ENCODE measurements at regions not wholly inside any gene's neighbourhood (a gene's known extent, or its start where the extent isn't known, plus 50 kb on each side); places are given as distances from the start of the nearest gene placed in this dataset.

GRCh38 chr10:117677890-117678500 lies 135.4 kb downstream of the EMX2 start:
- TF ChIP-seq CTCF (conservative IDR thresholded peaks at IDR 0.05; ENCODE audit: low read length) (no peak), EZH2phosphoT487 (IDR thresholded peaks at IDR 0.05; ENCODE audit: borderline replicate concordance, low read depth, low read length) (no peak)
